Retina (tissue), 1 donor: ENCODE measurements at regions not wholly inside any gene's neighbourhood (a gene's known extent, or its start where the extent isn't known, plus 50 kb on each side); places are given as distances from the start of the nearest gene placed in this dataset.
"Not testable (repeated sequence)": the region's sequence is repeated elsewhere in the genome, so short reads cannot be mapped to it uniquely, and the experiment has no call there.

Experiments used
- DNase-seq: peaks from one replicate; pipeline ENCODE4 v3.0.0-alpha.2; 2016

GRCh38 chr2:126952216-126952615 is 53.5 kb downstream of the TEX51 start:
- no peak for DNase-seq

DNA sequence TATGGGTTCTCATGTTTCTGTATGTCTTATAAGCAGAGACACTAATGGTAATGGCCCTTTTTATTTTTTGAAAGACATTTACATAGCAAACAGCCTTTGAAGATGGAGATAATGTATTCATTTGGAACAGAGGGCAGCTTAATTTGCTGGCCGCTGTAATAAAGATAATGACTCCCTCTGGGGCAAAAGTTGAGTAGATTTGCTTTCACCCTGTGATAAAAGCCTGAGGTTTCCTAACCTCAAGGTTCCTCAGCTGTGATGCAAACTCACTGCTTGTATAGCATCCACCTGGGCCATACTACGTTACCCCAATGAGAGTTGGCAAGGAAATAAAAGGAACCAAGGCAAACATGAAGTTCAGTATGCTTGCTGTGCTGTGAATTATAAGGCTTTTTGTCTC is 54.8 kb downstream of the TEX51 start:
- DNase-seq: no peak

- no peak for DNase-seq
These were observed 56.1 kb downstream of the TEX51 start for GRCh38 chr2:126954831-126955230.

GRCh38 chr2:126956773-126957172 is 58.1 kb downstream of the TEX51 start:
- DNase-seq: not testable (repeated sequence)

DNA sequence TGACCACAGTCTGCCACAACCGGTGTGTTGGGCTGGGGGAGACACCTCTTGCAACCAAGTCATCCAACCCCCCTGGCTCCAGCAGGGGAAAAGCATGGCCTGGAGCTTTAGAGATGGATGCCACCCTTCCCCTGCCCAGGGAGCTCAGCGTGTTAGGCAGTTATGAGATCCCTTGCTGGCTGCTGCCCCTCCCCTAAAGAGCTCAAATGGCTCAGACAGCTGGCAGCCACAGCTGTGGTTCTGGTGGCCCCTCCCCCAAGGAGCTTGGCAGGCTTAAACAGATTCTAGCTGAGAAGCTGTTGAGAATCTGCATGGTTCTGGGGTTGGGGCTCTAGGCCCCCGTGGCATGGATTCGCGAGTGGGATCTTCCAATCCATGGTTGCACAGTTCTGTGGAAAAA is 64.7 kb downstream of the TEX51 start:
- no peak for DNase-seq

GRCh38 chr2:126966601-126967000 is 67.9 kb downstream of the TEX51 start:
- DNase-seq: no peak

- DNase-seq: no peak
These were observed 71.9 kb downstream of the TEX51 start for GRCh38 chr2:126970583-126970982.

DNA sequence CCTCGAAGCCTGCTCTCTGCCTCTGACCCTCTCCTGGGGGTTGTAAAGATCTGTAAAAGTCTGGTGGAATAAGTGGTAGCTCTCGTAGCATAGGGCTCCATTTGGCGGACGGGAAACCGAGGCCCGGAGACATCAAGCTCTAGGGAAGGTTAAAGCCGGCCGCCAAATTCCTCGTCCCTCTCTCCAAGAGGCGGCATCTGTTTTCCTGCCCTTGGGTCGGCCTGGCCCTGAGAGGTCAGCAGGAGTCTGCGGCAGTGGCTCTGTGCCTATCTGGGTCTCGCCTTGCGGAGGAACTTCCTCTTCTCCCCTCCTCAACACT is 72.4 kb downstream of the TEX51 start:
- no peak for DNase-seq

- DNase-seq: peak; percentile 95
These were observed 73.0 kb downstream of the TEX51 start for GRCh38 chr2:126971481-126972278.

DNA sequence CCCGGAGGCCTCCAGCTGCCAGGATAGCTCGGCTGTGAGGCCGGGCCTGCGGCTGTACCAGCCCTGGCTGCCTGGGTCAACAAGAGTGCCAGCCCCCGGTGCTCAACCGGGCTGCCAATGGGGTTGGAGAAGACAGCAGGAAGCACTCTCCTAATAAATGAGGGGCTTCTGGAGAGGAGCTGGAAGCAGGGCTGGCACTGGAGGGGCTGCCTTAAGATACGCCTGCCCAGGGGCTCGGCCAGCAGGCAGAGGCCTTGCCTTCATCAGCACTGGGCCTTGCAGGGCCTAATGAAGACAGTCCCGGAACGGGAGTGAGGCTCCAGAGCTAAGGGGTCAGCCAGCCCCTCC is 73.6 kb downstream of the TEX51 start:
- DNase-seq: no peak

DNA sequence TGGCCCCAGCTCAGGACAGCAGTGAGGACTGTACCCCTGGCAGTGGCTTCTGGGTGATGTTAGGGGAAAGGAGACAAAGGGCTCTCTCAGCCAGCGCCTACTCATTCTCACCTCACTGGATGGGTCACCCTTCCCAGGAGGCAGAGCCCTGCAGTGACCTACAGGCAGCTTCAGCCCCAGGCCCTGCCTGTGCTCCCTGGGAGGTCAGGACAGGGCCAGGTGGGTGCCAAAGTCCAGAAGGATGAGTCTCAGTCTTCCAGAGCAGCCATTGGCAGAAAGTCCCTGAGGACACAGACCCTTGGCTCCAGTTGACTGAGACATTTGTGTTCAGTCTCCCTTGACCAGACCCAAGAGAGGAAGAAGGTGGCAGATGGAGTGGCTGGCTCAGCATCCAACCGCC is 75.1 kb downstream of the TEX51 start:
- DNase-seq: no peak

DNA sequence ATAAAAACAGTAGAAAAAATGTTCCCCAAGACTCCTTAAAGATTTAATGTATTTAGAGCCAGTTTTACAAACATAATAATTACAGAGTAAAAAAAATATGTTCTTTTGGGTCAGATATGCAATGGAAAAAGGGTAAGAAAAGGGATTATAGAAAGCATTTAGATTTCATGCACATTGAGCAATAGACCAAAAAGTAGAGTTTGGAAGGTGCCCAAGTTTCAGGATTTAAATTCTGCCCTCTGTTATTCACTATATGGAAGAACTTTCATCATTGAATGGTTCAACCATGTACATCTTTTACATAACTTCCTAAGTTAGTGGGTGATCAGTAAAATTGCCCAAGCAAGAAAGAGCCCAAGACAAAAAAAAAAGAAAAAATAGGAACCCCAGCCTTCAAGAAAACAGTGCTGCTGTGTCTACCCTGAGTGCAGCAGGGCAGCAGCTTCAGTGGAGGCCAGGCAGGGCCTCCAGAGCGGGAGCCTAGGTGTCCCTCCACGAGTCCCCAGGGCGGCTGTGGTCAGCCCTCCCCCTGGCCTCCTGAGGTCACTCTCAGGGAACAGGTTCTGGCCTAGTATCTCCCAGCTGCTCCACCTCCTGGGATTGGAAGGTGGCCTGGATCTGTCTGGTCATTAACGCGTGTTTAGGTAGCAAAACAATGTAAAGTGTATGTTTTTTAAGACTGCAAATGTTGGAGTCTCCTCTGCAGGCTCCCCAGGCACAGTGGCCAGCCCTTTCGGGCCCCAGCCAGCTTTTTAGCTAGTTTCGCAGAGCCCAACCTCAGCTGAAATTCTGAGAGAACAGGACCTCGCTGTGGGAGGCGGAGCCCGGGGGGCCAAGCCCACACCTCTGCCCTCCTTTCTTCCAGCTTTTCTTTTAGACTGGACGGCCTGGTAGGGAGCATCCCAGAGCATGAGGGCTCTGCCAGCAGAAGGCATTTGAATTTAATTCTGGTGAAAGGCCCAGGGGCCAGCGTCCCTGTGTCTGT is 77.3 kb downstream of the TEX51 start:
- no peak for DNase-seq

- DNase-seq: no peak
These were observed 78.1 kb downstream of the TEX51 start for GRCh38 chr2:126976721-126977328.

DNA sequence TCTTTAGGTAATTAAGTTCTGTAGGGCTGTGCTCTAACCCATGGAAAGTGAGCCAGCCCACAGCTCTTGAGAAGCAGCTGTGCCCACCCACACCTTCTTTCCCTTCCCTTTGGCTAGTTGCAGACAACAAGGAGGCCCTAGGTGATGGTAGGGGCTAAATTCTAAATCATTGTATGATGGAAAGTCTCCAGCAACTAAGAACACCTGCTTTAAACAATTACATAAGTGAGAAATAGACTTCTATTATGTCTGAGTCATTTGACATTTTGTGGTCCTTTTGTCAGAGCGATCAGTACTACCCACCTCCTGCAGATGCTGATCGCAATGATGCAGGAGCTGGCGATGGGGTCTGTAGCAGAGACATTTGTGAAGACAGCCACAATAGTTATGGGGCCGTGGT is 79.6 kb downstream of the TEX51 start:
- DNase-seq: no peak

- no peak for DNase-seq
These were observed 80.6 kb downstream of the TEX51 start for GRCh38 chr2:126979039-126980003.

GRCh38 chr2:126981476-126981875 is 82.8 kb downstream of the TEX51 start:
- DNase-seq: no peak

DNA sequence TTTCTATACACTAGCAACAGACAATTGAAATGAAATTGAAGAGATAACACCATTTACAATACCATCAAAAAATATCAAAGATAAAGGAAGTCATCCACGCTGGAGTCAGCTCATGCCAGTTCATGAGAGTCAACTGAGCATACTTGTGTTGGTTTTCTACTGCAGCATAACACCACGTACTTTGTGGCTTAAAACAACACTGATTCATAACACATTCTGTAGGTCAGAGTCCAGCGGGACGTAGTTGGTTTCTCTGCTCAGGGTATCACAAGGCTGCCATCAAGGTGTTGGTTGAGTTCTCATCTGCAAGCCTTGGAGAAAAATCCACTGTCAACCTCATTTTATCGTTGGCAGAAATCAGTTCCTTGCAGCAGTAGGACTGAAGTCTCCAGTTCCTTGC is 84.2 kb downstream of the TEX51 start:
- DNase-seq: no peak

DNA sequence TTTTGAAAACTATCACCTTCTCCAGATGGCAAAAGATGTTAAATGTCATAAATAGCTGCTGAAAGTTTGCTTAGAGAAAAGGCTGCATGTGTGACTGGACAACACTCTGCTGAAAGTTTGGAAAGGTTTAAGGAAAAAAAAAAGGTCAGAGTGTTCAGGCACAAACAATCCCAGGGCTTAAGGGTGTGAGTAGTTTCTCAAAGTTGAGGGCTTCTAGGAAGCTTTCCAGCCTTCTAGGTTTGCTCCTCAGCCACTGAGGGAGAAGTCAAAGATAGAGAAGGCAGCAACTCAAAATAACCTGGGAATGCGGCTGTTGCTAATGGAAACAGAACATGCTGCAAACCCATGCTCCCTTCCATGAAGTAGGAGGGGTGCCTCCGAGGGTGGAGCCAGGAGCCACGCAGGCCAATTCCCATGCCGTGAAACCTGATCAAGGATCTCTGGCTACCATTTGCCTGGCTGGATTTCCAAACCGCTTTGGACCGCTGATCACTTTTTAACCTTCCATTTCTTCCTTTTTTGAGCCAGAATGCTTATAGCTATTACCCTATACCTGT is 88.0 kb downstream of the TEX51 start:
- no peak for DNase-seq

- no peak for DNase-seq
These were observed 89.8 kb downstream of the TEX51 start for GRCh38 chr2:126988482-126988881.

GRCh38 chr2:126989064-126989463 is 90.4 kb downstream of the TEX51 start:
- not testable (repeated sequence) for DNase-seq

DNA sequence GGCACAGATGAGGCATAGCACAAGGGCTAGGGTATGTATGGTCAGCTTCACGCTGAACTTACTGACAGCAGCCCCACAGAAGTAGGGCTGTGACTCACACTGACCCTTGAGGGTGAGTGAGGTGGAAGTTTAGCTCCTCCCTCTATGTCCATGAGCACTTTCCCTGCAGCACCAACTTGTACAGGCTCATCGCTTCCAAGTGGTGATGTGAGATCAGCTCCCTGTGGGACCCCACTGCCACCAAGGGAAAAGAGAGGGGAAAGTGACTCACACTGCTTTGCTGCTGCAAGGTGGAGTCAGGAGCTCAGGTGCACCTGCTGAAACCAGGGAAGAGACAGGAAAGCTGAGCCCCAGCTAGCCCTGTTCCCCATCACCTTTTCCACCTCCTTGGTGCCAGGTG is 91.5 kb downstream of the TEX51 start:
- no peak for DNase-seq
